Spleen (tissue), 11 donors: ENCODE measurements at regions not wholly inside any gene's neighbourhood (a gene's known extent, or its start where the extent isn't known, plus 50 kb on each side); places are given as distances from the start of the nearest gene placed in this dataset.
A peak's percentile ranks its signal among the peaks of the same experiment; 100 is the strongest.

Experiments
- DNase-seq: peaks from one replicate; pipeline ENCODE4 v3.0.0-alpha.2; 2020
- H3K27ac ChIP-seq, 8 donors: fragments of 200-600 bp; sonication (generic) in 7 of 8; 1 replicate in 4 of 8; 2 replicates in 4 of 8; pipeline versions ENCODE4 v1.5.0 to v1.8.0; 2016 to 2021; ENCODE audit warnings: inconsistent platforms in 4 of 8, mild to moderate bottlenecking in 4 of 8, moderate library complexity in 1 of 8
- H3K27me3 ChIP-seq, 7 donors: fragments of 200-600 bp; sonication (generic) in 6 of 7; replicated peaks in 1 of 7; 1 replicate in 4 of 7; 2 replicates in 3 of 7; pipeline versions ENCODE4 v1.5.0 to v1.8.0; 2016 to 2021; ENCODE audit warnings: inconsistent platforms in 3 of 7, mild to moderate bottlenecking in 1 of 7
- H3K36me3 ChIP-seq, 6 donors: fragments of 200-600 bp; sonication (generic) in 5 of 6; 1 replicate in 4 of 6; 2 replicates in 2 of 6; pipeline versions ENCODE4 v1.5.0 to v1.8.0; 2016 to 2021; ENCODE audit warnings: inconsistent platforms in 2 of 6
- H3K4me1 ChIP-seq, 6 donors: fragments of 200-600 bp; sonication (generic) in 5 of 6; 1 replicate in 3 of 6; 2 replicates in 3 of 6; pipeline versions ENCODE4 v1.5.0 to v1.8.0; 2016 to 2021; ENCODE audit warnings: inconsistent platforms in 3 of 6
- H3K4me3 ChIP-seq, 8 donors: fragments of 200-600 bp; sonication (generic) in 7 of 8; 1 replicate in 4 of 8; 2 replicates in 4 of 8; pipeline versions ENCODE4 v1.5.0 to v1.8.0; 2016 to 2021; ENCODE audit warnings: inconsistent platforms in 4 of 8, mild to moderate bottlenecking in 4 of 8, moderate library complexity in 2 of 8
- H3K9me3 ChIP-seq, 8 donors: fragments of 200-600 bp; sonication (generic) in 7 of 8; 1 replicate in 4 of 8; 2 replicates in 4 of 8; pipeline versions ENCODE4 v1.5.0 to v1.8.0; 2016 to 2021; ENCODE audit warnings: inconsistent platforms in 4 of 8
- POLR2A ChIP-seq, 3 donors: fragments of 450-650 bp; IDR thresholded peaks; one replicate each; pipeline ENCODE4 v1.5.1; 2017; ENCODE audit warnings: antibody characterized with exemption in 3 of 3, mild to moderate bottlenecking in 1 of 3
- POLR2AphosphoS5 ChIP-seq, 3 donors: sonication (generic); formaldehyde crosslinking; IDR thresholded peaks; one replicate each; pipeline ENCODE4 v1.5.1; 2017; ENCODE audit warnings: antibody characterized with exemption in 3 of 3
- WGBS, 5 donors: extraction: QIAGEN DNeasy Blood & Tissue Kit in 3 of 5; methylation state at CpG; one replicate each; pipeline versions ENCODE4 v1.1.5 to v1.1.7; 2013 to 2018; 5-methylcytosine and 5-hydroxymethylcytosine counted together
- intact Hi-C: fragments of 100-400 bp; cut with DNase I; formaldehyde crosslinking; loops from one replicate; pipeline ENCODE4 v1.15.0; 2023; ENCODE audit warnings: low total_unique reads
- TF ChIP-seq, protein P1 (sequence below), 11 experiments: fragments of 200-600 bp in 7 of 11; fragments of 450-650 bp in 4 of 11; sonication (generic) in 4 of 11; IDR thresholded peaks in 8 of 11; conservative IDR thresholded peaks in 3 of 11; 1 replicate in 7 of 11; 2 replicates in 4 of 11; pipeline versions ENCODE4 v1.4.0 to v1.8.0; 2016 to 2021; ENCODE audit warnings: antibody characterized with exemption in 11 of 11, inconsistent platforms in 4 of 11, mild to moderate bottlenecking in 1 of 11
- donor health status: healthy with polysubstance abuse.
- donor health status: DM: no; HTN: no; CAD: no; lungs with moderate emphysema.
- donor health status: DM: no; HTN: no; CAD: no.
- donor health status: Bipolar disorder and iron deficiency.
- donor health status: healthy.
- donor health status: DM: no; HTN: no; CAD: no.
- donor health status: DM: yes; HTN: yes; CAD: no.

DNA sequence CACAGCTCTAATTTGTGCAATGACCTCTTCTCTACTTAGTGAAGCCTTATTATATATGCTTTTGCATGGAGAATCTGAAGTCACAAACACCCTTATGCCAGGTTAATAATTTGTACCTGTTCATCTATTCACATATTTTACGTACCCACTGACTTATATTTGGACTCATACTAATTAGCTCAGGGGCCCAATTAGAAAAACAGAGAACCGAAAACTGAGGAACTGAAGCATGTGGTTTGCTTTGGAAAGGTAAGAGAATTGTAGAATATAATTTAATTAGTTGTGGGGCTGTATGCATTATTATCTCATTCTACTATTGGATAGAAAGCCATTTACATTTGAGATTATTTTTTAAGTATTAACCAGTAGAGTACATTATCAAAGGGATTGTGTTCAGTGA, 805.9 kb upstream of the CITED2 start:
- Histone ChIP-seq H3K9me3 (no peaks in the 10 kb centered on the region), H3K4me1 (no peaks in the 10 kb centered on the region), H3K27ac (no peak overlapping the region), H3K4me3 (no peak overlapping the region), H3K36me3 (no peaks in the 10 kb centered on the region), H3K27me3 (no peaks in the 10 kb centered on the region)
- DNase-seq: no peak
- intact Hi-C loops: no loop called here
- WGBS, 5 donors: 88 to 95% (median 93%) methylated on average over 2 of the region's 2 CpGs
- TF ChIP-seq POLR2AphosphoS5 (IDR thresholded peaks at IDR 0.05): no peak
- TF ChIP-seq, protein P1, sequence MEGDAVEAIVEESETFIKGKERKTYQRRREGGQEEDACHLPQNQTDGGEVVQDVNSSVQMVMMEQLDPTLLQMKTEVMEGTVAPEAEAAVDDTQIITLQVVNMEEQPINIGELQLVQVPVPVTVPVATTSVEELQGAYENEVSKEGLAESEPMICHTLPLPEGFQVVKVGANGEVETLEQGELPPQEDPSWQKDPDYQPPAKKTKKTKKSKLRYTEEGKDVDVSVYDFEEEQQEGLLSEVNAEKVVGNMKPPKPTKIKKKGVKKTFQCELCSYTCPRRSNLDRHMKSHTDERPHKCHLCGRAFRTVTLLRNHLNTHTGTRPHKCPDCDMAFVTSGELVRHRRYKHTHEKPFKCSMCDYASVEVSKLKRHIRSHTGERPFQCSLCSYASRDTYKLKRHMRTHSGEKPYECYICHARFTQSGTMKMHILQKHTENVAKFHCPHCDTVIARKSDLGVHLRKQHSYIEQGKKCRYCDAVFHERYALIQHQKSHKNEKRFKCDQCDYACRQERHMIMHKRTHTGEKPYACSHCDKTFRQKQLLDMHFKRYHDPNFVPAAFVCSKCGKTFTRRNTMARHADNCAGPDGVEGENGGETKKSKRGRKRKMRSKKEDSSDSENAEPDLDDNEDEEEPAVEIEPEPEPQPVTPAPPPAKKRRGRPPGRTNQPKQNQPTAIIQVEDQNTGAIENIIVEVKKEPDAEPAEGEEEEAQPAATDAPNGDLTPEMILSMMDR (IDR thresholded peaks at IDR 0.05 in 8 of 11, conservative IDR thresholded peaks at IDR 0.05 in 3 of 11): no peak
- TF ChIP-seq POLR2A (IDR thresholded peaks at IDR 0.05): no peak

DNA sequence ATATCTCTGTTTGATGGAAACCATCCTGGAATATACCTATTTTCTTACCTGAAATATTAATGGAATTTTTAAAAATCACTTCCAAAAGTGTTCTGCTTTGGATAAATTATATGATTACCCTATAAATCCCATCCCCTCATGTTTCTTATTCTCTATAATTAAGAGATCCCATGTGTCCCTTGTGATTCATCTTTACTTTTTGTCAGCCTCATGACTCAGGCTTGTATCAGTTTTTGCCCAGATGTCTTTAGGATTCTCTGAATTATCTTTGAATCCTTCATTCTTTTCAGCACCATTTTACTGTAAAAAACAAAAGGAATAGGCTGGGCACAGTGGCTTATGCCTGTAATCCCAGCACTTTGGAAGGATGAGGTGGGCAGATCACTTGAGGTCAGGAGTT, 804.5 kb upstream of the CITED2 start:
- no peaks in the 10 kb centered on the region for H3K27me3 ChIP-seq
- H3K4me3 ChIP-seq: no peak overlapping the region
- H3K27ac ChIP-seq: no peak overlapping the region
- no peaks in the 10 kb centered on the region for H3K9me3 ChIP-seq
- DNase-seq: no peak
- H3K36me3 ChIP-seq: no peaks in the 10 kb centered on the region
- TF ChIP-seq POLR2AphosphoS5 (IDR thresholded peaks at IDR 0.05) (no peak), POLR2A (IDR thresholded peaks at IDR 0.05) (no peak)
- TF ChIP-seq, protein P1 (IDR thresholded peaks at IDR 0.05 in 8 of 11, conservative IDR thresholded peaks at IDR 0.05 in 3 of 11): no peak
- intact Hi-C loops: no loop called here
- H3K4me1 ChIP-seq: no peaks in the 10 kb centered on the region

DNA sequence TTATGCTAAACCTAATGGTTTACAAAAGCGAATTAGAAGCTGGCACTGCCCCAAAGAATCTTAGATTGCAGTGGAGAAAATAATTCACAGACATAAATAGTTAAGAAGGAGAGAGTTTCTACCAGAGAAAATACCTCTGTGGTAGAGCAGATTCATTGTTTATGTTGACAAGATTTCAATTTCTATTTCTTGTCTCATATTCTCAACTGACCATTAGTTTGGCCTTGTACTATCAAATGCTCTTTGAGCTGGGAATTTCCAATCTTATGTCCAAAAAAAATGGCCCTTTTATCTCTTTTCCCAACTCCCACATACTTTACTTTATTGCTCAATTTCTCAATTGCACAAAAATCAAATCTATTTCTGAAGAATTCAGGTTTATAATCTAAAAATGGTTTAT, 804.1 kb upstream of the CITED2 start:
- peak overlapping the region in 1 of 8 donors; percentile 28 for H3K27ac ChIP-seq
- H3K4me1 ChIP-seq: no peaks in the 10 kb centered on the region
- TF ChIP-seq POLR2A (IDR thresholded peaks at IDR 0.05) (no peak), POLR2AphosphoS5 (IDR thresholded peaks at IDR 0.05) (no peak)
- TF ChIP-seq, protein P1 (IDR thresholded peaks at IDR 0.05 in 8 of 11, conservative IDR thresholded peaks at IDR 0.05 in 3 of 11): no peak
- no peaks in the 10 kb centered on the region for H3K9me3 ChIP-seq
- DNase-seq: no peak
- H3K36me3 ChIP-seq: no peaks in the 10 kb centered on the region
- no peaks in the 10 kb centered on the region for H3K27me3 ChIP-seq
- 79 to 91% (median 85%) methylated on average over 1 of the region's 1 CpG for WGBS, 5 donors
- H3K4me3 ChIP-seq: no peak overlapping the region
- intact Hi-C loops: no loop called here

DNA sequence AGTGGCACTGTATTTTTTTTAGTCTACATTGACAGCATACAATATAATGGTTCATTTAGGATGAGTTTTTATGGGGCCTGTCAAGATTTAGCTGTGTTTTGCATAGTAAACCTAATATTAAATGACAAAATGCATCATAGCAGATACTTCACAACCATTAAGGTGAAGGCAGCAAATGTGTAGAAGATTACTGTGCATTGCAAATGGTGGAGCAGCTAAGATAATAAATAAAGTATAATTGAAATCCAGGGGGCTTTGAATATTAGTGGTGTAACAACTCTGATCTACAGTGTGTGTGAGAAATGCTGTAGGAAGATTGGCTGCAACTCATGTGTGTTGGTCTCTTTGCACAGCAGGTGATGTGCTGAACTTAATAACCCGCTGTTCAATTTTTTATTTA, 801.9 kb upstream of the CITED2 start:
- H3K9me3 ChIP-seq: peaks cover 0 to 9% (median 0%) of the 10 kb centered on the region in 8 donors
- TF ChIP-seq, protein P1 (IDR thresholded peaks at IDR 0.05 in 8 of 11, conservative IDR thresholded peaks at IDR 0.05 in 3 of 11): no peak
- TF ChIP-seq POLR2AphosphoS5 (IDR thresholded peaks at IDR 0.05) (no peak), POLR2A (IDR thresholded peaks at IDR 0.05) (no peak)
- no peaks in the 10 kb centered on the region for H3K36me3 ChIP-seq
- 81 to 98% (median 91%) methylated on average over 1 of the region's 1 CpG for WGBS, 5 donors
- no peaks in the 10 kb centered on the region for H3K27me3 ChIP-seq
- no peaks in the 10 kb centered on the region for H3K4me1 ChIP-seq
- no peak for DNase-seq
- H3K4me3 ChIP-seq: no peak overlapping the region
- intact Hi-C loops: no loop called here
- no peak overlapping the region for H3K27ac ChIP-seq
